Keratinocyte (primary cell): ENCODE measurements at regions not wholly inside any gene's neighbourhood (a gene's known extent, or its start where the extent isn't known, plus 50 kb on each side); places are given as distances from the start of the nearest gene placed in this dataset.

Experiments used
- CTCF ChIP-seq, 3 experiments: IDR thresholded peaks in 1 of 3; conservative IDR thresholded peaks in 1 of 3; optimal IDR thresholded peaks in 1 of 3; 2 replicates in 2 of 3; 3 replicates in 1 of 3; pipeline versions ENCODE3 to v1.5.1; 2011; ENCODE audit warnings: low read length in 3 of 3, mild to moderate bottlenecking in 3 of 3, moderate library complexity in 2 of 3, control low read depth in 1 of 3, inconsistent platforms in 1 of 3; ENCODE audit not compliant: insufficient read depth in 2 of 3; ENCODE audit errors: extremely low read depth in 1 of 3
- EZH2 ChIP-seq: IDR thresholded peaks from one replicate; pipeline ENCODE4 v1.6.1; 2012; ENCODE audit warnings: inconsistent platforms, mild to moderate bottlenecking, low read length, moderate library complexity

GRCh38 chr6:80466981-80467380 is 360.5 kb downstream of the BCKDHB start:
- TF ChIP-seq CTCF (optimal IDR thresholded peaks at IDR 0.05 in 1 of 3, IDR thresholded peaks at IDR 0.05 in 1 of 3, conservative IDR thresholded peaks at IDR 0.05 in 1 of 3; ENCODE audit: extremely low read depth in 1 of 3, insufficient read depth in 2 of 3, low read length in 3 of 3) (no peak), EZH2 (no peak)
